Gastroesophageal sphincter (tissue), 4 donors: ENCODE measurements at regions not wholly inside any gene's neighbourhood (a gene's known extent, or its start where the extent isn't known, plus 50 kb on each side); places are given as distances from the start of the nearest gene placed in this dataset.

Experiments
- ATAC-seq: fragments of 150-250 bp; one replicate; pipeline ENCODE4 v1.9.1; 2016; ENCODE audit warnings: mild to moderate bottlenecking, moderate library complexity
- H3K27ac ChIP-seq, 4 donors: fragments of 200-600 bp; sonication (generic) in 3 of 4; 1 replicate in 3 of 4; 2 replicates in 1 of 4; pipeline ENCODE4 v1.5.1; 2016 to 2019
- H3K27me3 ChIP-seq: fragments of 200-600 bp; sonication (generic); one replicate; pipeline ENCODE4 v1.5.1; 2019
- H3K36me3 ChIP-seq, 2 donors: fragments of 200-600 bp; sonication (generic); one replicate each; pipeline ENCODE4 v1.5.1; 2019; ENCODE audit warnings: control low read depth in 1 of 2
- H3K4me1 ChIP-seq, 3 donors: fragments of 200-600 bp; sonication (generic); 1 replicate in 2 of 3; 2 replicates in 1 of 3; pipeline ENCODE4 v1.5.1; 2016 to 2019; ENCODE audit warnings: control low read depth in 2 of 3
- H3K4me3 ChIP-seq, 2 donors: fragments of 200-600 bp; sonication (generic); one replicate each; pipeline ENCODE4 v1.5.1; 2019; ENCODE audit warnings: mild to moderate bottlenecking in 1 of 2, moderate library complexity in 1 of 2
- H3K9me3 ChIP-seq, 3 donors: fragments of 200-600 bp; sonication (generic); one replicate each; pipeline ENCODE4 v1.5.1; 2017 to 2019; ENCODE audit warnings: control low read depth in 2 of 3
- CTCF ChIP-seq, 4 experiments: fragments of 200-600 bp in 2 of 4; fragments of 450-650 bp in 2 of 4; sonication (generic) in 1 of 4; IDR thresholded peaks; one replicate each; pipeline ENCODE4 v1.5.1; 2017 to 2019; ENCODE audit warnings: antibody characterized with exemption in 4 of 4, mild to moderate bottlenecking in 2 of 4, moderate library complexity in 2 of 4
- EP300 ChIP-seq: sonication (generic); formaldehyde crosslinking; IDR thresholded peaks from one replicate; pipeline ENCODE4 v1.6.1; 2017; ENCODE audit warnings: antibody characterized with exemption, mild to moderate bottlenecking
- POLR2A ChIP-seq, 2 donors: fragments of 450-650 bp; IDR thresholded peaks; one replicate each; pipeline ENCODE4 v1.6.1; 2017; ENCODE audit warnings: antibody characterized with exemption in 2 of 2, mild to moderate bottlenecking in 2 of 2, moderate library complexity in 1 of 2
- POLR2AphosphoS5 ChIP-seq: sonication (generic); formaldehyde crosslinking; IDR thresholded peaks from one replicate; pipeline ENCODE4 v1.6.1; 2017; ENCODE audit warnings: antibody characterized with exemption
- WGBS, 2 donors: methylation state at CpG; one replicate each; pipeline ENCODE4 v1.1.5; 2018; ENCODE audit warnings: low coverage in 1 of 2; 5-methylcytosine and 5-hydroxymethylcytosine counted together

- H3K36me3 ChIP-seq, result no peaks in the 10 kb centered on the region
- H3K4me1 ChIP-seq, result no peaks in the 10 kb centered on the region
- H3K4me3 ChIP-seq, result no peak overlapping the region
- WGBS, 2 donors, result 61 to 80% methylated on average over 2 of the region's 2 CpGs
- ATAC-seq, result no peak
- H3K27me3 ChIP-seq, result no peaks in the 10 kb centered on the region
- no peak for TF ChIP-seq POLR2A (IDR thresholded peaks at IDR 0.05)
- no peak overlapping the region for H3K27ac ChIP-seq
- H3K9me3 ChIP-seq, result no peaks in the 10 kb centered on the region
These were observed 284.2 kb downstream of the C3orf38 start for GRCh38 chr3:88434001-88434400.

GRCh38 chr3:88440701-88441100 lies 290.9 kb downstream of the C3orf38 start:
- no peak overlapping the region for H3K4me3 ChIP-seq
- H3K36me3 ChIP-seq, result no peaks in the 10 kb centered on the region
- H3K9me3 ChIP-seq, result no peaks in the 10 kb centered on the region
- WGBS, 2 donors, result 31 to 57% methylated on average over 1 of the region's 1 CpG
- TF ChIP-seq CTCF (IDR thresholded peaks at IDR 0.05) (no peak), EP300 (no peak), POLR2A (IDR thresholded peaks at IDR 0.05) (no peak)
- ATAC-seq, result no peak
- no peak overlapping the region for H3K27ac ChIP-seq
- no peaks in the 10 kb centered on the region for H3K4me1 ChIP-seq
- no peaks in the 10 kb centered on the region for H3K27me3 ChIP-seq

GRCh38 chr3:88443066-88443465 lies 293.3 kb downstream of the C3orf38 start:
- no peaks in the 10 kb centered on the region for H3K9me3 ChIP-seq
- TF ChIP-seq CTCF (IDR thresholded peaks at IDR 0.05) (no peak), POLR2AphosphoS5 (no peak), EP300 (no peak), POLR2A (IDR thresholded peaks at IDR 0.05) (no peak)
- ATAC-seq, result no peak
- H3K27me3 ChIP-seq, result no peaks in the 10 kb centered on the region
- H3K4me1 ChIP-seq, result no peaks in the 10 kb centered on the region
- H3K36me3 ChIP-seq, result no peaks in the 10 kb centered on the region
- no peak overlapping the region for H3K27ac ChIP-seq
- WGBS, 2 donors, result 37 to 56% methylated on average over 1 of the region's 1 CpG
- no peak overlapping the region for H3K4me3 ChIP-seq

GRCh38 chr3:88444251-88444650 lies 294.5 kb downstream of the C3orf38 start:
- WGBS, 2 donors, result 45 to 69% methylated on average over 1 of the region's 1 CpG
- no peak for ATAC-seq

GRCh38 chr3:88452228-88452627 lies 302.5 kb downstream of the C3orf38 start:
- TF ChIP-seq POLR2A (IDR thresholded peaks at IDR 0.05), result no peak
- no peak for TF ChIP-seq EP300
- Histone ChIP-seq H3K9me3 (peaks cover 0 to 4% (median 0%) of the 10 kb centered on the region in 3 donors), H3K27me3 (no peaks in the 10 kb centered on the region), H3K36me3 (no peaks in the 10 kb centered on the region), H3K4me3 (no peak overlapping the region), H3K4me1 (no peaks in the 10 kb centered on the region), H3K27ac (no peak overlapping the region)
- no peak for ATAC-seq
- 88 to 93% methylated on average over 4 of the region's 4 CpGs for WGBS, 2 donors

More at GRCh38 chr3:88444251-88444650, 294.5 kb downstream of the C3orf38 start:
- Histone ChIP-seq H3K36me3 (no peaks in the 10 kb centered on the region), H3K9me3 (no peaks in the 10 kb centered on the region), H3K4me1 (no peaks in the 10 kb centered on the region), H3K4me3 (no peak overlapping the region), H3K27me3 (no peaks in the 10 kb centered on the region), H3K27ac (no peak overlapping the region)
- no peak for TF ChIP-seq CTCF (IDR thresholded peaks at IDR 0.05)
- no peak for TF ChIP-seq EP300
- TF ChIP-seq POLR2AphosphoS5, result no peak
- no peak for TF ChIP-seq POLR2A (IDR thresholded peaks at IDR 0.05)

- TF ChIP-seq CTCF (IDR thresholded peaks at IDR 0.05) (no peak), EP300 (no peak), POLR2A (IDR thresholded peaks at IDR 0.05) (no peak), POLR2AphosphoS5 (no peak)
- Histone ChIP-seq H3K27me3 (no peaks in the 10 kb centered on the region), H3K9me3 (no peaks in the 10 kb centered on the region), H3K4me3 (no peak overlapping the region), H3K36me3 (no peaks in the 10 kb centered on the region), H3K4me1 (no peaks in the 10 kb centered on the region), H3K27ac (no peak overlapping the region)
- 58 to 75% methylated on average over 3 of the region's 3 CpGs for WGBS, 2 donors
- ATAC-seq, result no peak
These were observed 310.6 kb downstream of the C3orf38 start for GRCh38 chr3:88460369-88460768.
